GM12878 (cell line): ENCODE measurements at regions not wholly inside any gene's neighbourhood (a gene's known extent, or its start where the extent isn't known, plus 50 kb on each side); places are given as distances from the start of the nearest gene placed in this dataset.
"Not testable (repeated sequence)": the region's sequence is repeated elsewhere in the genome, so short reads cannot be mapped to it uniquely, and the experiment has no call there.

Experiments used
- ATAC-seq: fragments of 200-7000 bp; cut with Tn5 transposase; 3 replicates; pipeline ENCODE4 v1.9.1; 2020; ENCODE audit warnings: mild to moderate bottlenecking, moderate library complexity
- BruUV-seq: library from RNA; stranded (reverse); fragments of 400-500 nt; replicated peaks from 2 replicates; lab custom pipeline; 2021; lab: Mats Ljungman, UMichigan
- CTCF ChIA-PET: fragments of 300-600 bp; sonication (Branson Sonifier 250); formaldehyde crosslinking; extraction: SDS; loops from one replicate; lab custom pipeline; 2021; ENCODE audit warnings: inconsistent platforms; lab: Yijun Ruan, JAX
- POLR2A ChIA-PET: fragments of 350-600 bp; formaldehyde crosslinking; extraction: SDS; loops from one replicate; lab custom pipeline; 2021; ENCODE audit warnings: inconsistent platforms; lab: Charles Lee
- RAD21 ChIA-PET: fragments of 300-600 bp; sonication (Branson Sonifier 250); formaldehyde crosslinking; loops from one replicate; lab custom pipeline; 2023; ENCODE audit warnings: antibody characterized with exemption; ENCODE audit not compliant: unreplicated experiment; lab: Charles Lee
- SMC1A ChIA-PET: fragments of 300-600 bp; sonication (Branson Sonifier 250); formaldehyde crosslinking; loops from one replicate; lab custom pipeline; 2023; ENCODE audit not compliant: unreplicated experiment, uncharacterized antibody; lab: Charles Lee
- DNase-seq: peaks from one replicate; pipeline ENCODE4 v3.0.0-alpha.2; 2011; ENCODE audit warnings: low read depth, low spot score
- FAIRE-seq: peaks from 3 replicates; lab custom pipeline; 2011; peaks lifted over from hg19 to GRCh38; lab: Jason Lieb, UNC
- H2AFZ ChIP-seq: 2 replicates; pipeline ENCODE4 v1.6.0; 2011; ENCODE audit warnings: low read depth, low read length, control low read depth; ENCODE audit not compliant: control insufficient read depth
- H3K27ac ChIP-seq: 2 replicates; pipeline ENCODE4 v1.5.1; 2011; ENCODE audit warnings: control low read depth; ENCODE audit not compliant: control insufficient read depth, insufficient read depth
- H3K27me3 ChIP-seq, 2 experiments: replicated peaks in 1 of 2; 2 replicates each; pipeline versions ENCODE4 v1.6.0 to v1.6.1; 2011; ENCODE audit warnings: low read length in 1 of 2; ENCODE audit not compliant: control insufficient read depth in 2 of 2, insufficient read depth in 2 of 2
- H3K36me3 ChIP-seq, 2 experiments: 2 replicates each; pipeline ENCODE4 v1.5.1; 2011; ENCODE audit warnings: low read length in 1 of 2; ENCODE audit not compliant: control insufficient read depth in 2 of 2, insufficient read depth in 2 of 2
- H3K4me1 ChIP-seq: 2 replicates; pipeline ENCODE4 v1.6.1; 2011; ENCODE audit warnings: mild to moderate bottlenecking, low read length, moderate library complexity, mixed read lengths; ENCODE audit not compliant: control insufficient read depth, insufficient read depth
- H3K4me2 ChIP-seq: 2 replicates; pipeline ENCODE4 v1.6.0; 2011; ENCODE audit warnings: control low read depth; ENCODE audit not compliant: control insufficient read depth, insufficient read depth
- H3K4me3 ChIP-seq: fragments of 200-600 bp; sonication (generic); 2 replicates; pipeline ENCODE4 v1.5.1; 2016
- H3K79me2 ChIP-seq: 2 replicates; pipeline ENCODE4 v1.6.0; 2011; ENCODE audit warnings: low read length; ENCODE audit not compliant: control insufficient read depth, insufficient read depth
- H3K9ac ChIP-seq: 2 replicates; pipeline ENCODE4 v1.8.0; 2011; ENCODE audit warnings: low read length, control low read depth, mixed read lengths; ENCODE audit not compliant: control insufficient read depth, insufficient read depth
- H3K9me3 ChIP-seq: replicated peaks from 3 replicates; pipeline ENCODE4 v1.5.1; 2011; ENCODE audit warnings: mild to moderate bottlenecking, low read length; ENCODE audit not compliant: control insufficient read depth, insufficient read depth
- H4K20me1 ChIP-seq: 2 replicates; pipeline ENCODE4 v1.6.0; 2011; ENCODE audit not compliant: control insufficient read depth, insufficient read depth
- ETV6 ChIP-seq, 2 experiments: fragments of 450-650 bp in 1 of 2; IDR thresholded peaks in 1 of 2; conservative IDR thresholded peaks in 1 of 2; 2 replicates each; pipeline ENCODE4 v1.6.1; 2014; ENCODE audit warnings: antibody characterized with exemption in 1 of 2, borderline replicate concordance in 1 of 2, low read depth in 1 of 2, mild to moderate bottlenecking in 1 of 2, moderate library complexity in 1 of 2
- STAT1 ChIP-seq: fragments of 450-650 bp; conservative IDR thresholded peaks from 2 replicates; pipeline ENCODE4 v1.6.1; 2014; ENCODE audit warnings: antibody characterized with exemption, mild to moderate bottlenecking
- WGBS: methylation state at CpG from one replicate; pipeline ENCODE4 v1.1.6; 2016; ENCODE audit warnings: low lambda C conversion rate; ENCODE audit not compliant: insufficient replicate concordance, insufficient coverage; ENCODE audit errors: missing lambda C conversion rate; 5-methylcytosine and 5-hydroxymethylcytosine counted together
- in situ Hi-C: fragments of 300-500 bp; cut with MboI; formaldehyde crosslinking; loops from 9 replicates; pipeline ENCODE4 v1.14.3; 2018; ENCODE audit warnings: mixed read lengths
- intact Hi-C: fragments of 100-400 bp; cut with micrococcal nuclease; formaldehyde crosslinking; loops from one replicate; pipeline ENCODE4 v1.14.2; 2022; ENCODE audit not compliant: unreplicated experiment

GRCh38 chr14:104307627-104308401, 169.4 kb downstream of the KIF26A start:
- H3K4me3 ChIP-seq: no peak overlapping the region
- H3K79me2 ChIP-seq: no peaks in the 10 kb centered on the region
- H3K27ac ChIP-seq: no peak overlapping the region
- no peak overlapping the region for H3K9ac ChIP-seq
- H4K20me1 ChIP-seq: no peaks in the 10 kb centered on the region
- in situ Hi-C loops: no loop called here
- intact Hi-C loops: no loop called here
- CTCF ChIA-PET: no interaction called here
- H3K36me3 ChIP-seq: no peaks in the 10 kb centered on the region
- ATAC-seq (no peak), FAIRE-seq (no peak), DNase-seq (no peak)
- RAD21 ChIA-PET: no interaction called here
- H3K4me1 ChIP-seq: no peaks in the 10 kb centered on the region
- H3K27me3 ChIP-seq: no peaks in the 10 kb centered on the region; a peak in 2 of 4 replicates
- H3K4me2 ChIP-seq: no peak overlapping the region
- no peak for TF ChIP-seq ETV6 (conservative IDR thresholded peaks at IDR 0.05 in 1 of 2, IDR thresholded peaks at IDR 0.05 in 1 of 2; ENCODE audit: borderline replicate concordance in 1 of 2, low read depth in 1 of 2)
- TF ChIP-seq STAT1: no peak
- SMC1A ChIA-PET: no interaction called here
- no TSS peak for BruUV-seq
- H3K9me3 ChIP-seq: no peaks in the 10 kb centered on the region
- POLR2A ChIA-PET: no interaction called here
- 49% methylated on average over 25 of the region's 25 CpGs for WGBS
- no peak overlapping the region for H2AFZ ChIP-seq

- H3K79me2 ChIP-seq, H3K9me3 ChIP-seq, H2AFZ ChIP-seq, H4K20me1 ChIP-seq, H3K4me1 ChIP-seq, H3K4me2 ChIP-seq, SMC1A ChIA-PET, H3K36me3 ChIP-seq, DNase-seq, H3K4me3 ChIP-seq, POLR2A ChIA-PET, in situ Hi-C loops, H3K9ac ChIP-seq, H3K27ac ChIP-seq, H3K27me3 ChIP-seq, ATAC-seq, BruUV-seq, intact Hi-C loops, FAIRE-seq, RAD21 ChIA-PET: not testable (repeated sequence)
- 3% methylated on average over 10 of the region's 10 CpGs for WGBS
- CTCF ChIA-PET: interaction anchor here (0.7 kb wide), 1 partner anchor 231 kb away, joined by 3 read pairs; no protein-coding TSS in a partner anchor
Measured at GRCh38 chr14:104308534-104308933, 170.1 kb downstream of the KIF26A start.
